GM18873 (cell line): ENCODE measurements at regions not wholly inside any gene's neighbourhood (a gene's known extent, or its start where the extent isn't known, plus 50 kb on each side); places are given as distances from the start of the nearest gene placed in this dataset.

Experiments used
- ATAC-seq: cut with Tn5 transposase; IDR thresholded peaks from one replicate; pipeline ENCODE4 v1.9.1; 2021; ENCODE audit warnings: mild to moderate bottlenecking, moderate library complexity, moderate number of reproducible peaks; ENCODE audit not compliant: unreplicated experiment, low FRiP score

GRCh38 chr10:28250782-28251181 lies 52.1 kb downstream of the MPP7 start:
- no peak for ATAC-seq

GRCh38 chr10:28250358-28250757 lies 52.5 kb downstream of the MPP7 start:
- no peak for ATAC-seq

GRCh38 chr10:28249512-28249911 lies 53.4 kb downstream of the MPP7 start:
- ATAC-seq: no peak

- ATAC-seq: no peak
Measured at GRCh38 chr10:28248092-28248491, 54.8 kb downstream of the MPP7 start.

- no peak for ATAC-seq
Measured at GRCh38 chr10:28246023-28246422, 56.8 kb downstream of the MPP7 start.

- ATAC-seq: no peak
Measured at GRCh38 chr10:28243923-28244322, 58.9 kb downstream of the MPP7 start.

GRCh38 chr10:28242555-28243204 lies 60.2 kb downstream of the MPP7 start:
- no peak for ATAC-seq

GRCh38 chr10:28241741-28242399 lies 61.0 kb downstream of the MPP7 start:
- ATAC-seq: no peak

- ATAC-seq: no peak
Measured at GRCh38 chr10:28240400-28240799, 62.5 kb downstream of the MPP7 start.

GRCh38 chr10:28236591-28236990 lies 66.3 kb downstream of the MPP7 start:
- ATAC-seq: no peak

GRCh38 chr10:28220811-28221210 lies 82.1 kb downstream of the MPP7 start:
- no peak for ATAC-seq

- ATAC-seq: no peak
Measured at GRCh38 chr10:28219251-28219650, 83.6 kb downstream of the MPP7 start.

- ATAC-seq: no peak
Measured at GRCh38 chr10:28217848-28218247, 85.0 kb downstream of the MPP7 start.

GRCh38 chr10:28215930-28216329 lies 86.9 kb downstream of the MPP7 start:
- no peak for ATAC-seq

GRCh38 chr10:28214219-28214618 lies 88.6 kb downstream of the MPP7 start:
- ATAC-seq: no peak

GRCh38 chr10:28211759-28212158 lies 91.1 kb downstream of the MPP7 start:
- no peak for ATAC-seq

- no peak for ATAC-seq
Measured at GRCh38 chr10:28207799-28208198, 95.1 kb downstream of the MPP7 start.

- ATAC-seq: no peak
Measured at GRCh38 chr10:28202941-28203352, 99.9 kb downstream of the MPP7 start.

GRCh38 chr10:28201410-28202400 lies 101.2 kb downstream of the MPP7 start:
- no peak for ATAC-seq

- ATAC-seq: no peak
Measured at GRCh38 chr10:28200775-28201174, 102.1 kb downstream of the MPP7 start.

GRCh38 chr10:28199941-28200340 lies 102.9 kb downstream of the MPP7 start:
- ATAC-seq: no peak
